Stimulated activated CD4-positive, alpha-beta T cell treated with anti-CD3 and anti-CD28 coated beads, Interleukin-15, amount 100 ng/mL, for 48 hours (primary cell): ENCODE measurements at regions not wholly inside any gene's neighbourhood (a gene's known extent, or its start where the extent isn't known, plus 50 kb on each side); places are given as distances from the start of the nearest gene placed in this dataset.
"Not testable (repeated sequence)": the region's sequence is repeated elsewhere in the genome, so short reads cannot be mapped to it uniquely, and the experiment has no call there.

Experiments used
- DNase-seq, 2 donors: peaks; one replicate each; pipeline ENCODE4 v3.0.0-alpha.2; 2020; ENCODE audit warnings: low read depth in 2 of 2

DNA sequence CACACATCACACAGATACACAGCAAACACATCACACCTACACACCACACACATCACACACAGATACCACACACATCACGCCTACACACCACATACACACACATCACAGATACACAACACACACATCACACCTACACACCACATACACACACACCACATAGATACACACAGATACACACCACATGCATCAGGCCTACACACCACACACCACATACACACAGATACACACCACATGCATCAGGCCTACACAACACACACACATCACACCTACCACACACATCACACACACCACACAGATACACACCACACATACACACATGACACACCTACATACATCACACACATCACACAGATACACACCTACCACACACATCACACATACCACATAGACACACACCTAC is 158.8 kb downstream of the NDUFA10 start:
- DNase-seq: no peak

- not testable (repeated sequence) for DNase-seq
These were observed 159.3 kb downstream of the NDUFA10 start for GRCh38 chr2:239865856-239866255.

- DNase-seq: no peak
These were observed 160.0 kb downstream of the NDUFA10 start for GRCh38 chr2:239865059-239865639.

DNA sequence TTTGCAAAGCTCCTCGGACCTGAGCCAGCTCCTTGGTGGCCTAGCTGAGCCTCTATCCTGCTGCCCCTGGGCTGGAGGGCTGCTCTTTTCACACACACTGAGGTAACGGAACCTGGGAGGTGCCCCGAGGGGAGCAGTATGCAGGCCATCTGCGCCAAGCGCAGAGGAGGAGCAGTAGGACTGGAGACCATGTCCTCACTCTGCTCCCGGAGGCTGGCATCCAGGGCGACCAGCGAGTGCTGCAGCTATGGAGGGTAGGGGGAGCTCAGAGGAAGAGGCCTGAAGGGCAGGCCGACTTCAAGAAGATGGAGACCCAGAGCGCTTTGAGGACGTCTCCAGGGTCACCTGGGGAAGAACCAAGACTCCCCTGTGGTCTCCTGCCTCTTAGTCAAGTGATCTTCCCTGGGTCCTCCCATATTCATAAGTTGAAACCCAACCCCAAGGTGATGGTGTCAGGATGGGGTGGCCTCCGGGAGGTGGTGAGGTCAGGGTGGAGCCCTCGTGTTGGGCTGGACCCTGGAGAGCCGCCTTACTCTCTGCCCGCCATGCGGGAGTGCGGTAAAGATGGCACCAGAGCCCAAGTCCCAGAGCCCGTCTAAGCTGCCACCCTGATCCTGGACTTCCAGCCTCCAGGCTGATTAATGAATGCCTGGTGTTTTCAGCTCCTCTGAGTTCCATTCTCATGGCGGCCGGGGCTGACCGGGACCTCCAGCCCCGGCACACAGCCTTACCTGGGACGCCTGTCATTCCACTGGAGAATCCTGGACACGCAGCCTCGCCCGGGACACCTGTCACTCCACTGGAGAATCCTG is 160.7 kb downstream of the NDUFA10 start:
- DNase-seq: no peak

DNA sequence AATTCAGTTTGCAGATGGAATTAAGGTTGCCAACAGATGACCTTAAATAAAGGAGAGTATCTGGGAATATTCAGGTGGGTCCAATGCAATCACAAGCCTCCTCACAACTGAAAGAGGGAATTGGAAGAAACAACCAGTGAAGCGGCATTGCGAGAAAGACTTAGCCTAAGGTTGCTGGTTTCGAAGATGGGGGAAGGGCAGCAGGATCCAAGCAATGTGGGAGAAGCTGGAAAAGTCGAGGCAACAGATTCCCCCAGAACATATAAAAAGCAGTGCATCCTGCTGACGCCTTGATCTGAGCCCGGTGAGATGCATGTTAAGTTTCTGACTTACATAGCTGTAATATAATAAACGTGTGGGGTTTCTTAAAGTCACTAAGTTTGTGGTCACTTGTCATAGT is 162.5 kb downstream of the NDUFA10 start:
- DNase-seq: no peak

DNA sequence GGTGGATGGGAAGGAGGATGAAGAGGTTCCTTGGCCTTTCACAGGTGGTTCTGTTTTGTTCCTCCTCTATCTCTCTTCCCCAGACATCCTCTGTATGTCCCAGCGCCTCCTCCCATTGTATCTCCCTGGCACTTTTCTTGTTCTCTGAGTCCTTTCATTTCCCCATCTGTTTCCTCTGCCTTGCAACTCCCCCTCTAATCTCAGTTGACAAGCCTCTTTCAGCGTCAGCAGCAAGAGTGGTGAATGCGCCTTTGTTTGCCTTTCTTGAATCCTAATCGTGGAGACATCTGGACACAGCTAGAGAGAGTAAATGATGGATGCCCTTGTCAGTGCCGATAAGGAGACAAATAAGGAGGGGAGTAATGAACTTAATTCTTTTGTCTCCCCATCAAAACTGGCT is 167.0 kb downstream of the NDUFA10 start:
- no peak for DNase-seq

GRCh38 chr2:239857591-239857990 is 167.6 kb downstream of the NDUFA10 start:
- DNase-seq: no peak

- no peak for DNase-seq
These were observed 168.4 kb downstream of the NDUFA10 start for GRCh38 chr2:239856620-239857285.

DNA sequence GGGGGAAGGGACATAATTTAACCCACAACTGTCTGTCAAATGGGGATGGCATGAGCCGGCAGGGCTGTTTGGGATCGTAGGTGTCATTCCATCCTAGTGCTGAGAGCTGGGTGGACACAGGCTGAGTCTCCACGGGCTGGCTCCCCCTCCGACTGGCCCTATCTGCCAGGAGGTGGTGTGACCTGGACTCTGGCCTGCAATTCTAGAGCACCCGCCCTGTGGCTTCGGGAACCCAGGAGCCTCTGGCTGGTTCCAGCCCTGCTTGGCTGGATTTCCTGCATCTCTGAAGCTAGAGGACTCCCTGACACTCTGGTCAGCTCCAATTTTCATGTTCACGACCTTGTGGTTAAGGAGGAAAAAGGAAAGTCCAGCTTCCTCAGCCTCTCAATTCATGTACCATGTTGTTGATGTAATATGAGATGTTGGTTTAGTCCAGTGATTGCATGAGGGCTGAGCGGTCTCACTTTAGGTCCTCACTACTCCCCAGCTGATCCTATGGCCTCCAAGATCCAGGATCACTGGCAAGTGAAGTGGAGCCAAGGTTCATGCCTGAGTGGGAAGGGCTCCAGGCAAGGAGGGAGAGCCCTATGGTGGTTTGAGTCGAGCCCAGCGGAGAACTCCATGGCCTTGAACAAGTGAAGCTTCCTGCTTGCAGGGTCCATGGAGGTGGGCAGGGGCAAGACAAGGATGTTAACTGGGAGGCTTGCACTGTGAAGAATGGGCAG is 169.1 kb downstream of the NDUFA10 start:
- no peak for DNase-seq

DNA sequence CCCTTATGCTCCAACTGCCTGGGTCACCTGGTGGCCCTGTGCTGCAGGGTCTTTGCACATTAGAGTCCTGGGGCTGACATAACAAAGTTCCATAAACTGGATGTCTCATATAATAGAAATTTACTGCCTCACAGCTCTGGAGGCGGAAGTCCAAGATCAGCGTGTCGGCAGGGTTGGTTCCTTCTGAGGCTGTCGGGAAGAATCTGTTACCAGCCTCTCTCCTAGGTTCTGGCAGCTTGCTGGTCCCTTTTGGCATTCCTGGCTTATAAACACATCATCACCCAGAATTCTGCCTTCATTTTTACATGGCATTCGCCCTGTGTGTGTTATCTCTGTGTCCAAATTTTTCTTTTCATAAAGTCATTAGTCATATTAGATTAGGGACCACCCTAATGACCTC is 170.5 kb downstream of the NDUFA10 start:
- no peak for DNase-seq

GRCh38 chr2:239853706-239854327 is 171.3 kb downstream of the NDUFA10 start:
- DNase-seq: no peak

DNA sequence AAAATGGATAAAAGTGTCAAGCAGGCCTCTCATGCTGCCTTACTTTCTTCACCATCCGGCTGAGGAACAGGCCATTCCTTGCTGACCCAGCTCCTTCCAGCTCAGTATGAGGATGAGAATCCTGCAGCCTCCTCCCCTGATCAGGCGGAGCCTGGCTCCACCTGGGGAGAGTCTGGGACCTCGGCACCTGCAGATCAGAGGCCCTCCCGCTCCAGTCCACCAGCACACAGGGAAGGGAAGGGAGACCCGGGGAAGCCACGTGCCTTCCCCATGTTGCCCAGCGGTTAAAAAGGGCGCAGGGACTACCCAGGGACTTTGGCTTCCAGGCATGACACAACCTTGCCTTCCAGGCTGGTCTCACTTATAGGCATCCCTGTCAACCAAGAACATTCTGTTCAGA is 172.0 kb downstream of the NDUFA10 start:
- no peak for DNase-seq

DNA sequence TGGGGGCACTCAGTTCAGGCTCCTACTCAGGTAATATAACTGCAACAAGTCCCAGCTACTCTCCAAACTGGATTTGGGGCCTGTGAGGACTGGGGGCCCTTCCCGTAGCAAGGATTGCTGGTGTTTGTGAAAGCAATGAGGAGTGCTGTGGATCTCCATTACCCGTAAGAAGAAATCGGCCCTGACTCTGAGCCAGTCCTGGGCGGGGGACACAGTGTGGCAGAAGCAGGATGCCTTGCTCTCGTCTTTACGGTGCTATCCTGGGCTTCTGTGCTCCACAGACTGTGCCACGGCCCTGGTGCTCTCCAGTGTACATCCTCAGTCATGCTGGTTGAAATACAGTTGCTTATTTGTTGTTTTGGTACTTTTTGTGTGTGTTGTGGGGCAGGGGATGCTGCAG is 172.9 kb downstream of the NDUFA10 start:
- DNase-seq: no peak

DNA sequence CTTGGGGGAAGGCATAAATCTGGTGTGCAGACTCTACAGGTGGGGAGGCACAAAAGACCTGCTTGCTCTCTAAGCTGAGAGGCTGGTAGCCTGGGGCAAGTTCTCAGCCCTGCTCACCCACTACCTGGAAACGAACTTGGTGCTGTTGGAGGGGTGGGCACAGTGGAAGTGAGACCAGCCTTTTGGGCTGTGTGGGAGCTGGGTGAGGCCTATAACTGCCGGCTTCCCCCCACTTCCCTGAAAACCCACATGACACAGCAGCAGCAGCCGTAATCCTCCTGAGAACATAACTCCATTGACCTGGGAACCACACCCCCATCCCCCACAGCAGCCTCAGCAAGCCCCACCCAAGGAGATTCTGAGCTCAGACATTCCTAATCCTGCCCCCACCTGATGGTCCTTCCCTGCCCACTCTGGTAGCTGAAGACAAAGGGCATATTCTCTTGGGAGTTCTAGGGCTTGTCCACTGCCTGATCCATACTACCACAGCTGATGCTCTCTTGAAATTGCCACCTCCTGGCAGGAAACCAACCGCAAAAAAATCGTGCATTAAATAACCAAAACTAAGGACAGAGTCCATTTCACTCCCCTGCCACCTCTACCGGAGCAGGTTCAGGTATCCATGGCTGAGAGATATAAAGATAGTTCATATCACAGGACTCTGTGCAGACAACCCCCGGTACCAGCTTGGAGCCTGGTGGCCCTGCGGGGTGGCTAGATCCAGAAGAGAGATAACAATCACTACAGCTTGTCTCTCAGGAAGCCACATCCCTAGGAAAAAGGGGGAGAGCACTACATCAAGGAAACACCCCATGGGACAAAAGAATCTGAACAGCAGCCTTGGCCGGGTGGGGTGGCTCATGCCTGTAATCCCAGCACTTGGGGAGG is 178.1 kb downstream of the NDUFA10 start:
- no peak for DNase-seq

- DNase-seq: no peak
These were observed 179.2 kb downstream of the NDUFA10 start for GRCh38 chr2:239845968-239846367.

GRCh38 chr2:239839306-239839705 is 185.8 kb downstream of the NDUFA10 start:
- no peak for DNase-seq

DNA sequence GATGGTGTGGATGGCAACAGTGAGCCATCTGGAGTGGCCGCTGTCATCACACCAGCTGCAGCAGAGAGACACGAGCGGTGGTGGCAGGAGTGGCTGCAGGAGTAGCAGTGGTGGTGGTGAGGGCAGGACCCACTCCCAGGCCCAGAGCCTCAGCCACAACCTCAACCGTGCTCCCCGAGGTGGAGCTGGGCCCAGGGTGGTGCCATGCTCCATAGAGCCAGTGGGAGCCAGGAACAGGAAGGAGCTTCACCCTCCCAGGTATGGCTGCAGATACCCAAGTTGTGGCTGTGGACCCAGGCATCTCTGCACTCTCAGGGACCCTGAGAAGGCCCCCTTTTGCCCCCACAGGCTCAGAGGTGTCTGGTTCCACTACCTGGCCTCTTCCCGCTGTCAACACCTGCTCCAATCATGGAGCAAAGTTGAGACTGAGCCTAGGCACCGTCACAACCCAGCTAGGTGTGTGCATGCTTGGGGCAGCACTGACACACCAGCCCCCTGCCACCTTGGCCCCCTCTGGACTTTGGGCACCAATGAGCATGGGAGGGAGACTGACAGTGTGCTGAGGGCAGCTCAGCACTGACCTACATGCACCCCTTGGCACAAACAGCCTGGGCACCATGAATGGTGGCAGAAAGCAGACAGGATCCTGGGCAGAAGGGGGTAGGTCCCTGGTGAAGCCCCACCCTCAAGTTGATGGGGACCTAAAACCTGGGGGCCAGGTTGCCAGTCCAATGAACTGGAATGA is 188.9 kb downstream of the NDUFA10 start:
- no peak for DNase-seq

GRCh38 chr2:239835056-239835455 is 190.1 kb downstream of the NDUFA10 start:
- no peak for DNase-seq

DNA sequence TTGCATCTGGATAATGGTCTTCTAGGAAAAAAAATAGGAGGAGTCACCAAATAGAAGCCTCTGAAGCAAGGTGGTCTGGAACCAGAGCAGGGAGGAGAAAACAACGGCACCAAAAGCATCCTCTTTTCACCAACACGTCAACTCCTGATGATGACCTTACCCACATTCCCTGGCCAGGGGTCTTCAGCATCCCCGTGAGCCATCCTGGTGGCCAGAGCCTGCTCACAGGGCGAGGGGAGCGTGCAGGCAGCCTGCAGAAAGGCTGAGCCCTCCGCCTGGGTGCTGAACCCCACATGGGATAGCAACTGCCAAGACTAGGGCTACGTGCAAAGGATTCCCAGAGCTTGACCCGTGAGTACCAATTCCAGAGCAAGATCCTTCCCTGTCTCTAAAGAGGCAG is 191.0 kb downstream of the NDUFA10 start:
- no peak for DNase-seq
